ENCODE measurements at regions not wholly inside any gene's neighbourhood (a gene's known extent, or its start where the extent isn't known, plus 50 kb on each side); places are given as distances from the start of the nearest gene placed in this dataset.

GRCh38 chr12:39074063-39074462 is 168.7 kb upstream of the CPNE8 start (continued):
- TF ChIP-seq TSHZ1 (tag by site-specific recombination; IDR thresholded peaks at IDR 0.05; ENCODE audit: borderline replicate concordance), result no peak
- no peak for TF ChIP-seq ZNF140 (tag by site-specific recombination; IDR thresholded peaks at IDR 0.05)
- no peak for TF ChIP-seq ZNF37A (tag by site-specific recombination; IDR thresholded peaks at IDR 0.05)

- no peaks in the 10 kb centered on the region for H3K9me3 ChIP-seq (ENCODE audit: control insufficient read depth, insufficient read depth, low read depth, low read length)
- ChIA-PET POLR2A (no interaction called here), CTCF (interaction anchor here (1.1 kb wide), 1 partner anchor 200 kb away, joined by 3 read pairs; no protein-coding TSS in a partner anchor)
- H3K36me3 ChIP-seq (ENCODE audit: control insufficient read depth in 2 of 2, insufficient read depth in 1 of 2, low read length in 2 of 2), result no peaks in the 10 kb centered on the region
- no peak overlapping the region for H3K4me3 ChIP-seq (ENCODE audit: low read depth, low read length)
- no peaks in the 10 kb centered on the region for H3K4me1 ChIP-seq (ENCODE audit: control insufficient read depth, insufficient read depth, low read length)
- no peak overlapping the region for H3K27ac ChIP-seq (ENCODE audit: extremely low read depth, low read depth, low read length)
- TF ChIP-seq ZNF623 (tag by site-specific recombination; IDR thresholded peaks at IDR 0.05) (no peak), SP3 (tag by site-specific recombination; IDR thresholded peaks at IDR 0.05) (no peak), ZNF596 (tag by site-specific recombination; IDR thresholded peaks at IDR 0.05) (no peak)
These were observed 167.3 kb upstream of the CPNE8 start for GRCh38 chr12:39072658-39073057.

GRCh38 chr12:39071611-39072010 is 166.2 kb upstream of the CPNE8 start:
- H3K4me3 ChIP-seq (ENCODE audit: low read depth, low read length), result no peak overlapping the region
- ChIA-PET CTCF (no interaction called here), POLR2A (no interaction called here)
- H3K27ac ChIP-seq (ENCODE audit: extremely low read depth, low read depth, low read length), result no peak overlapping the region
- H3K36me3 ChIP-seq (ENCODE audit: control insufficient read depth in 2 of 2, insufficient read depth in 1 of 2, low read length in 2 of 2), result no peaks in the 10 kb centered on the region
- no peaks in the 10 kb centered on the region for H3K4me1 ChIP-seq (ENCODE audit: control insufficient read depth, insufficient read depth, low read length)
- no peak for TF ChIP-seq ZNF513 (tag by site-specific recombination; IDR thresholded peaks at IDR 0.05)
- TF ChIP-seq ZNF621 (tag by site-specific recombination; IDR thresholded peaks at IDR 0.05), result no peak
- TF ChIP-seq ZBTB11 (tag by site-specific recombination; conservative IDR thresholded peaks at IDR 0.05; ENCODE audit: low read depth), result no peak
- TF ChIP-seq ATF2 (tag by site-specific recombination; IDR thresholded peaks at IDR 0.05; ENCODE audit: low read depth), result no peak
- TF ChIP-seq TRIM28 (IDR thresholded peaks at IDR 0.05; ENCODE audit: borderline replicate concordance, low read length), result no peak
- H3K9me3 ChIP-seq (ENCODE audit: control insufficient read depth, insufficient read depth, low read depth, low read length), result no peaks in the 10 kb centered on the region

Measured in HEK293 (cell line).